Endothelial cell of umbilical vein (primary cell): ENCODE measurements at regions not wholly inside any gene's neighbourhood (a gene's known extent, or its start where the extent isn't known, plus 50 kb on each side); places are given as distances from the start of the nearest gene placed in this dataset.

Experiments
- EZH2 ChIP-seq: IDR thresholded peaks from 2 replicates; pipeline ENCODE4 v1.6.1; 2012; ENCODE audit warnings: borderline replicate concordance, low read depth, mild to moderate bottlenecking, moderate library complexity, low read length, inconsistent platforms; ENCODE audit not compliant: severe bottlenecking
- GATA2 ChIP-seq: IDR thresholded peaks from 2 replicates; pipeline ENCODE4 v1.7.0; 2011; ENCODE audit warnings: low read depth, mild to moderate bottlenecking, moderate library complexity, mixed read lengths, low read length; ENCODE audit not compliant: insufficient read length, insufficient read depth
- JUN ChIP-seq: IDR thresholded peaks from 2 replicates; pipeline ENCODE4 v1.6.1; 2011; ENCODE audit warnings: borderline replicate concordance, low read depth; ENCODE audit not compliant: insufficient read length, insufficient read depth
- POLR2A ChIP-seq: IDR thresholded peaks from 2 replicates; pipeline ENCODE4 v1.6.1; 2012; ENCODE audit warnings: low read depth, mild to moderate bottlenecking, control low read depth, low read length
- POLR2AphosphoS5 ChIP-seq: IDR thresholded peaks from 2 replicates; pipeline ENCODE4 v1.6.1; 2012; ENCODE audit warnings: low read depth, mild to moderate bottlenecking, control low read depth, low read length, moderate library complexity; ENCODE audit not compliant: insufficient read depth
- TF ChIP-seq, protein P1 (sequence below), 2 donors: IDR thresholded peaks; 1 replicate in 1 of 2; 2 replicates in 1 of 2; pipeline ENCODE4 v1.5.1; 2011; ENCODE audit warnings: low read length in 2 of 2, mild to moderate bottlenecking in 2 of 2, moderate library complexity in 2 of 2, control low read depth in 1 of 2, inconsistent platforms in 1 of 2, low read depth in 1 of 2; ENCODE audit not compliant: insufficient read depth in 1 of 2; ENCODE audit errors: extremely low read depth in 1 of 2
- TF ChIP-seq, protein P2 (sequence below): IDR thresholded peaks from 2 replicates; pipeline ENCODE4 v1.6.1; 2011; ENCODE audit not compliant: insufficient read depth, insufficient read length

DNA sequence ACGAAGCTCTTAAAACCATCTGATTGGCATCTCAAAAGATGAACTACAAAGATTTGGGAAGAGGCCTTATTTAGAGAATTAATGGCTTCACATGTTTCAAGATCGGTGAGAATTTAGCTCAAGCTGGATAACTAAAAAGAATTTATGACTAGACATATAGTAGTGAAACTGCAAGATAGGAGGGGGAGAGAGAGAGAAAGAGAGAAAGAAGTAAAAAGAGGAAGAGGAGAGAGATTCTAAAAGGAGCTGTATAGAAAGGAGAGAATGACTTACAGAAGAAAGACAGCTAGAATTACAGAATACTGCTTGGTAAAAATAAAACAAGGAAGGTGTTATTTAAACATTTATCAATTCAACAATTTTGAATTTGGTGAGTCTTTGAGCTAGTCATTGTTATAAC is 592.3 kb downstream of the SH2D4B start:
- TF ChIP-seq, protein P1, sequence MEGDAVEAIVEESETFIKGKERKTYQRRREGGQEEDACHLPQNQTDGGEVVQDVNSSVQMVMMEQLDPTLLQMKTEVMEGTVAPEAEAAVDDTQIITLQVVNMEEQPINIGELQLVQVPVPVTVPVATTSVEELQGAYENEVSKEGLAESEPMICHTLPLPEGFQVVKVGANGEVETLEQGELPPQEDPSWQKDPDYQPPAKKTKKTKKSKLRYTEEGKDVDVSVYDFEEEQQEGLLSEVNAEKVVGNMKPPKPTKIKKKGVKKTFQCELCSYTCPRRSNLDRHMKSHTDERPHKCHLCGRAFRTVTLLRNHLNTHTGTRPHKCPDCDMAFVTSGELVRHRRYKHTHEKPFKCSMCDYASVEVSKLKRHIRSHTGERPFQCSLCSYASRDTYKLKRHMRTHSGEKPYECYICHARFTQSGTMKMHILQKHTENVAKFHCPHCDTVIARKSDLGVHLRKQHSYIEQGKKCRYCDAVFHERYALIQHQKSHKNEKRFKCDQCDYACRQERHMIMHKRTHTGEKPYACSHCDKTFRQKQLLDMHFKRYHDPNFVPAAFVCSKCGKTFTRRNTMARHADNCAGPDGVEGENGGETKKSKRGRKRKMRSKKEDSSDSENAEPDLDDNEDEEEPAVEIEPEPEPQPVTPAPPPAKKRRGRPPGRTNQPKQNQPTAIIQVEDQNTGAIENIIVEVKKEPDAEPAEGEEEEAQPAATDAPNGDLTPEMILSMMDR (IDR thresholded peaks at IDR 0.05; ENCODE audit: extremely low read depth in 1 of 2, insufficient read depth in 1 of 2, low read depth in 1 of 2, low read length in 2 of 2) = no peak
- TF ChIP-seq POLR2A (no peak), EZH2 (no peak), POLR2AphosphoS5 (no peak), GATA2 (no peak), JUN (no peak)
- TF ChIP-seq, protein P2, sequence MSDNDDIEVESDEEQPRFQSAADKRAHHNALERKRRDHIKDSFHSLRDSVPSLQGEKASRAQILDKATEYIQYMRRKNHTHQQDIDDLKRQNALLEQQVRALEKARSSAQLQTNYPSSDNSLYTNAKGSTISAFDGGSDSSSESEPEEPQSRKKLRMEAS = no peak
